Hepatocyte (in vitro differentiated cells): ENCODE measurements at regions not wholly inside any gene's neighbourhood (a gene's known extent, or its start where the extent isn't known, plus 50 kb on each side); places are given as distances from the start of the nearest gene placed in this dataset.

Experiments
- DNase-seq: peaks from one replicate; pipeline ENCODE4 v3.0.0-alpha.2; 2016; ENCODE audit warnings: low spot score
- H2AFZ ChIP-seq: fragments of 200-600 bp; sonication (generic); 2 replicates; pipeline ENCODE4 v1.6.0; 2016; ENCODE audit warnings: antibody characterized with exemption, mild to moderate bottlenecking
- H3K27ac ChIP-seq: fragments of 200-600 bp; sonication (generic); 2 replicates; pipeline ENCODE4 v1.5.1; 2016; ENCODE audit warnings: mild to moderate bottlenecking
- H3K27me3 ChIP-seq: fragments of 200-600 bp; sonication (generic); 2 replicates; pipeline ENCODE4 v1.6.1; 2016
- H3K36me3 ChIP-seq: fragments of 200-600 bp; sonication (generic); replicated peaks from 2 replicates; pipeline ENCODE4 v1.5.1; 2016; ENCODE audit warnings: low read depth; ENCODE audit not compliant: insufficient read depth
- H3K4me1 ChIP-seq: fragments of 200-600 bp; sonication (generic); 2 replicates; pipeline ENCODE4 v1.5.1; 2016; ENCODE audit warnings: mild to moderate bottlenecking, moderate library complexity; ENCODE audit not compliant: insufficient read depth
- H3K4me2 ChIP-seq: fragments of 200-600 bp; sonication (generic); 2 replicates; pipeline ENCODE4 v1.6.0; 2016
- H3K4me3 ChIP-seq: fragments of 200-600 bp; sonication (generic); 2 replicates; pipeline ENCODE4 v1.5.1; 2016; ENCODE audit warnings: mild to moderate bottlenecking
- H3K79me2 ChIP-seq: fragments of 200-600 bp; sonication (generic); 2 replicates; pipeline ENCODE4 v1.6.0; 2017; ENCODE audit warnings: mild to moderate bottlenecking
- H3K9me2 ChIP-seq: fragments of 200-600 bp; sonication (generic); replicated peaks from 2 replicates; pipeline ENCODE4 v1.6.0; 2017; ENCODE audit warnings: mild to moderate bottlenecking; ENCODE audit not compliant: insufficient read depth
- H3K9me3 ChIP-seq: fragments of 200-600 bp; sonication (generic); 2 replicates; pipeline ENCODE4 v1.5.1; 2016; ENCODE audit warnings: low read depth, mild to moderate bottlenecking
- H4K20me1 ChIP-seq: fragments of 200-600 bp; sonication (generic); 2 replicates; pipeline ENCODE4 v1.6.0; 2016; ENCODE audit warnings: mild to moderate bottlenecking; ENCODE audit not compliant: insufficient read depth, poor library complexity, severe bottlenecking
- EZH2 ChIP-seq: fragments of 200-600 bp; sonication (generic); IDR thresholded peaks from 2 replicates; pipeline ENCODE4 v1.6.1; 2016; ENCODE audit warnings: antibody characterized with exemption, mild to moderate bottlenecking, borderline replicate concordance
- EZH2phosphoT487 ChIP-seq: fragments of 200-600 bp; sonication (generic); IDR thresholded peaks from one replicate; pipeline ENCODE4 v1.6.1; 2018; ENCODE audit warnings: antibody characterized with exemption, mild to moderate bottlenecking, low read depth, moderate library complexity; ENCODE audit not compliant: unreplicated experiment, severe bottlenecking
- WGBS: methylation state at CpG from one replicate; pipeline ENCODE4 v1.1.6; 2016; ENCODE audit warnings: low lambda C conversion rate; ENCODE audit errors: missing lambda C conversion rate; 5-methylcytosine and 5-hydroxymethylcytosine counted together
- TF ChIP-seq, protein P1 (sequence below): fragments of 200-600 bp; sonication (generic); IDR thresholded peaks from 2 replicates; pipeline ENCODE4 v1.5.1; 2016; ENCODE audit warnings: antibody characterized with exemption, mild to moderate bottlenecking; ENCODE audit not compliant: poor library complexity

GRCh38 chr3:124620600-124621063 lies 109.6 kb upstream of the UMPS start:
- peaks cover 31% of the 10 kb centered on the region for H3K79me2 ChIP-seq
- H3K4me3 ChIP-seq: no peak overlapping the region
- H3K4me2 ChIP-seq: peak overlapping the region; percentile 52
- no peaks in the 10 kb centered on the region for H4K20me1 ChIP-seq
- no peaks in the 10 kb centered on the region for H3K9me3 ChIP-seq
- TF ChIP-seq EZH2 (no peak), EZH2phosphoT487 (no peak)
- TF ChIP-seq, protein P1, sequence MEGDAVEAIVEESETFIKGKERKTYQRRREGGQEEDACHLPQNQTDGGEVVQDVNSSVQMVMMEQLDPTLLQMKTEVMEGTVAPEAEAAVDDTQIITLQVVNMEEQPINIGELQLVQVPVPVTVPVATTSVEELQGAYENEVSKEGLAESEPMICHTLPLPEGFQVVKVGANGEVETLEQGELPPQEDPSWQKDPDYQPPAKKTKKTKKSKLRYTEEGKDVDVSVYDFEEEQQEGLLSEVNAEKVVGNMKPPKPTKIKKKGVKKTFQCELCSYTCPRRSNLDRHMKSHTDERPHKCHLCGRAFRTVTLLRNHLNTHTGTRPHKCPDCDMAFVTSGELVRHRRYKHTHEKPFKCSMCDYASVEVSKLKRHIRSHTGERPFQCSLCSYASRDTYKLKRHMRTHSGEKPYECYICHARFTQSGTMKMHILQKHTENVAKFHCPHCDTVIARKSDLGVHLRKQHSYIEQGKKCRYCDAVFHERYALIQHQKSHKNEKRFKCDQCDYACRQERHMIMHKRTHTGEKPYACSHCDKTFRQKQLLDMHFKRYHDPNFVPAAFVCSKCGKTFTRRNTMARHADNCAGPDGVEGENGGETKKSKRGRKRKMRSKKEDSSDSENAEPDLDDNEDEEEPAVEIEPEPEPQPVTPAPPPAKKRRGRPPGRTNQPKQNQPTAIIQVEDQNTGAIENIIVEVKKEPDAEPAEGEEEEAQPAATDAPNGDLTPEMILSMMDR: no peak
- no peaks in the 10 kb centered on the region for H3K9me2 ChIP-seq
- H3K4me1 ChIP-seq: peaks cover 22% of the 10 kb centered on the region
- 28% methylated on average over 6 of the region's 6 CpGs for WGBS
- H2AFZ ChIP-seq: no peak overlapping the region
- H3K36me3 ChIP-seq: no peaks in the 10 kb centered on the region
- H3K27ac ChIP-seq: peak overlapping the region; percentile 91
- DNase-seq: peak; percentile 80
- no peaks in the 10 kb centered on the region for H3K27me3 ChIP-seq

- H3K79me2 ChIP-seq: peaks cover 31% of the 10 kb centered on the region
- 79% methylated on average over 3 of the region's 3 CpGs for WGBS
- H2AFZ ChIP-seq: no peak overlapping the region
- no peak overlapping the region for H3K4me2 ChIP-seq
- TF ChIP-seq, protein P1: no peak
- no peak for TF ChIP-seq EZH2
- no peak for TF ChIP-seq EZH2phosphoT487
- no peaks in the 10 kb centered on the region for H4K20me1 ChIP-seq
- no peaks in the 10 kb centered on the region for H3K27me3 ChIP-seq
- no peaks in the 10 kb centered on the region for H3K36me3 ChIP-seq
- peaks cover 21% of the 10 kb centered on the region for H3K4me1 ChIP-seq
- no peak overlapping the region for H3K4me3 ChIP-seq
- no peak overlapping the region for H3K27ac ChIP-seq
- DNase-seq: no peak
- H3K9me3 ChIP-seq: no peaks in the 10 kb centered on the region
- no peaks in the 10 kb centered on the region for H3K9me2 ChIP-seq
These were observed 108.8 kb upstream of the UMPS start for GRCh38 chr3:124621498-124621897.

GRCh38 chr3:124625074-124625473 lies 105.2 kb upstream of the UMPS start:
- H3K9me2 ChIP-seq: no peaks in the 10 kb centered on the region
- no peak for TF ChIP-seq EZH2phosphoT487
- TF ChIP-seq, protein P1: no peak
- no peak for TF ChIP-seq EZH2
- no peak for DNase-seq

GRCh38 chr3:124627501-124627908 lies 102.7 kb upstream of the UMPS start:
- Histone ChIP-seq H3K4me3 (no peak overlapping the region), H3K4me1 (peaks cover 42% of the 10 kb centered on the region)
- WGBS: 21% methylated on average over 6 of the region's 6 CpGs

More at GRCh38 chr3:124625074-124625473, 105.2 kb upstream of the UMPS start:
- Histone ChIP-seq H4K20me1 (no peaks in the 10 kb centered on the region), H2AFZ (no peak overlapping the region), H3K4me1 (peaks cover 29% of the 10 kb centered on the region), H3K4me2 (no peak overlapping the region), H3K9me3 (no peaks in the 10 kb centered on the region), H3K36me3 (no peaks in the 10 kb centered on the region), H3K4me3 (no peak overlapping the region), H3K27me3 (no peaks in the 10 kb centered on the region), H3K79me2 (peaks cover 25% of the 10 kb centered on the region), H3K27ac (peak overlapping the region; percentile 35)

More at GRCh38 chr3:124627501-124627908, 102.7 kb upstream of the UMPS start:
- no peaks in the 10 kb centered on the region for H3K9me3 ChIP-seq
- TF ChIP-seq, protein P1: no peak
- TF ChIP-seq EZH2 (no peak), EZH2phosphoT487 (no peak)
- peak overlapping the region; percentile 9 for H3K4me2 ChIP-seq
- no peaks in the 10 kb centered on the region for H3K9me2 ChIP-seq
- no peak overlapping the region for H2AFZ ChIP-seq
- DNase-seq: peak; percentile 56
- peak overlapping the region; percentile 85 for H3K27ac ChIP-seq
- H3K27me3 ChIP-seq: no peaks in the 10 kb centered on the region
- H3K36me3 ChIP-seq: no peaks in the 10 kb centered on the region
- H4K20me1 ChIP-seq: no peaks in the 10 kb centered on the region
- H3K79me2 ChIP-seq: peaks cover 21% of the 10 kb centered on the region
